ENCODE measurements at regions not wholly inside any gene's neighbourhood (a gene's known extent, or its start where the extent isn't known, plus 50 kb on each side); places are given as distances from the start of the nearest gene placed in this dataset.
"Not testable (repeated sequence)": the region's sequence is repeated elsewhere in the genome, so short reads cannot be mapped to it uniquely, and the experiment has no call there.

GRCh38 chr13:76285463-76285862 lies 600.7 kb downstream of the KCTD12 start:
- H3K36me3 ChIP-seq (ENCODE audit: low read depth) = no peaks in the 10 kb centered on the region
- H3K27me3 ChIP-seq (ENCODE audit: insufficient read depth, low read depth) = no peaks in the 10 kb centered on the region
- CTCF ChIA-PET = no interaction called here
- no TSS peak for BruUV-seq (replicated peaks)
- no peak for TF ChIP-seq EZH2 (IDR thresholded peaks at IDR 0.05; ENCODE audit: low read depth)
- TF ChIP-seq, protein P1, sequence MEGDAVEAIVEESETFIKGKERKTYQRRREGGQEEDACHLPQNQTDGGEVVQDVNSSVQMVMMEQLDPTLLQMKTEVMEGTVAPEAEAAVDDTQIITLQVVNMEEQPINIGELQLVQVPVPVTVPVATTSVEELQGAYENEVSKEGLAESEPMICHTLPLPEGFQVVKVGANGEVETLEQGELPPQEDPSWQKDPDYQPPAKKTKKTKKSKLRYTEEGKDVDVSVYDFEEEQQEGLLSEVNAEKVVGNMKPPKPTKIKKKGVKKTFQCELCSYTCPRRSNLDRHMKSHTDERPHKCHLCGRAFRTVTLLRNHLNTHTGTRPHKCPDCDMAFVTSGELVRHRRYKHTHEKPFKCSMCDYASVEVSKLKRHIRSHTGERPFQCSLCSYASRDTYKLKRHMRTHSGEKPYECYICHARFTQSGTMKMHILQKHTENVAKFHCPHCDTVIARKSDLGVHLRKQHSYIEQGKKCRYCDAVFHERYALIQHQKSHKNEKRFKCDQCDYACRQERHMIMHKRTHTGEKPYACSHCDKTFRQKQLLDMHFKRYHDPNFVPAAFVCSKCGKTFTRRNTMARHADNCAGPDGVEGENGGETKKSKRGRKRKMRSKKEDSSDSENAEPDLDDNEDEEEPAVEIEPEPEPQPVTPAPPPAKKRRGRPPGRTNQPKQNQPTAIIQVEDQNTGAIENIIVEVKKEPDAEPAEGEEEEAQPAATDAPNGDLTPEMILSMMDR (conservative IDR thresholded peaks at IDR 0.05) = no peak
- no peaks in the 10 kb centered on the region for H3K9me2 ChIP-seq (ENCODE audit: insufficient read depth)
- no peak overlapping the region for H2AFZ ChIP-seq
- no peak overlapping the region for H3K27ac ChIP-seq
- H3K4me3 ChIP-seq = no peak overlapping the region
- intact Hi-C loops (cut with micrococcal nuclease; ENCODE audit: unreplicated experiment) = no loop called here
- no peaks in the 10 kb centered on the region for H3K9me3 ChIP-seq (ENCODE audit: insufficient read depth, low read depth)
- POLR2A ChIA-PET (ENCODE audit: unreplicated experiment) = no interaction called here
- H3F3A ChIP-seq (ENCODE audit: insufficient read depth, low read depth) = no peaks in the 10 kb centered on the region
- no peak overlapping the region for H3K4me2 ChIP-seq
- no peak for DNase-seq
- H4K20me1 ChIP-seq (ENCODE audit: insufficient read depth) = no peaks in the 10 kb centered on the region
- no peaks in the 10 kb centered on the region for H3K79me2 ChIP-seq (ENCODE audit: low read depth)
- H3K4me1 ChIP-seq (replicated peaks; ENCODE audit: insufficient read depth) = no peaks in the 10 kb centered on the region

- intact Hi-C loops (cut with micrococcal nuclease; ENCODE audit: unreplicated experiment); POLR2A ChIA-PET (ENCODE audit: unreplicated experiment); H3K4me3 ChIP-seq; CTCF ChIA-PET; H3K27me3 ChIP-seq (ENCODE audit: insufficient read depth, low read depth); H3F3A ChIP-seq (ENCODE audit: insufficient read depth, low read depth); H2AFZ ChIP-seq; H3K4me1 ChIP-seq (replicated peaks; ENCODE audit: insufficient read depth); BruUV-seq (replicated peaks); H3K9me2 ChIP-seq (ENCODE audit: insufficient read depth); H4K20me1 ChIP-seq (ENCODE audit: insufficient read depth); DNase-seq; H3K9me3 ChIP-seq (ENCODE audit: insufficient read depth, low read depth); H3K79me2 ChIP-seq (ENCODE audit: low read depth); H3K36me3 ChIP-seq (ENCODE audit: low read depth); H3K4me2 ChIP-seq; H3K27ac ChIP-seq: not testable (repeated sequence)
Measured at GRCh38 chr13:76279766-76280165, 606.4 kb downstream of the KCTD12 start.

GRCh38 chr13:76271728-76272232 lies 614.4 kb downstream of the KCTD12 start:
- ChIA-PET POLR2A (ENCODE audit: unreplicated experiment) (no interaction called here), CTCF (no interaction called here)
- Histone ChIP-seq H3K9me2 (ENCODE audit: insufficient read depth) (no peaks in the 10 kb centered on the region), H3K27me3 (ENCODE audit: insufficient read depth, low read depth) (no peaks in the 10 kb centered on the region), H4K20me1 (ENCODE audit: insufficient read depth) (no peaks in the 10 kb centered on the region), H3K4me1 (replicated peaks; ENCODE audit: insufficient read depth) (no peaks in the 10 kb centered on the region), H3K4me2 (no peak overlapping the region), H3K9me3 (ENCODE audit: insufficient read depth, low read depth) (no peaks in the 10 kb centered on the region), H2AFZ (no peak overlapping the region), H3K4me3 (no peak overlapping the region), H3K27ac (no peak overlapping the region), H3K79me2 (ENCODE audit: low read depth) (no peaks in the 10 kb centered on the region), H3K36me3 (ENCODE audit: low read depth) (no peaks in the 10 kb centered on the region), H3F3A (ENCODE audit: insufficient read depth, low read depth) (no peaks in the 10 kb centered on the region)
- intact Hi-C loops (cut with micrococcal nuclease; ENCODE audit: unreplicated experiment) = no loop called here
- TF ChIP-seq, protein P1 (conservative IDR thresholded peaks at IDR 0.05) = no peak
- no peak for TF ChIP-seq EZH2 (IDR thresholded peaks at IDR 0.05; ENCODE audit: low read depth)
- no TSS peak for BruUV-seq (replicated peaks)
- DNase-seq = no peak

DNA sequence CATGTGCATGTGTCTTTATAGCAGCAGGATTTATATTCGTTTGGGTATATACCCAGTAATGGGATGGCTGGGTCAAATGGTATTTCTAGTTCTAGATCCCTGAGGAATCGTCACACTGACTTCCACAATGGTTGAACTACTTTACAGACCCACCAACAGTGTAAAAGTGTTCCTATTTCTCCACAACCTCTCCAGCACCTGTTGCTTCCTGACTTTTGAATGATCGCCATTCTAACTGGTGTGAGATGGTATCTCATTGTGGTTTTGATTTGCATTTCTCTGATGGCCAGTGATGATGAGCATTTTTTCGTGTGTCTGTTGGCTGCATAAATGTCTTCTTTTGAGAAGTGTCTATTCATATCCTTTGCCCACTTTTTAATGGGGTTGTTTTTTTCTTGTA lies 617.9 kb downstream of the KCTD12 start:
- H3K4me1 ChIP-seq (replicated peaks; ENCODE audit: insufficient read depth); H2AFZ ChIP-seq; H3K27ac ChIP-seq; H3K4me3 ChIP-seq; intact Hi-C loops (cut with micrococcal nuclease; ENCODE audit: unreplicated experiment); H3K79me2 ChIP-seq (ENCODE audit: low read depth); H3K4me2 ChIP-seq; CTCF ChIA-PET; H3K36me3 ChIP-seq (ENCODE audit: low read depth); POLR2A ChIA-PET (ENCODE audit: unreplicated experiment); H4K20me1 ChIP-seq (ENCODE audit: insufficient read depth); BruUV-seq (replicated peaks); H3K27me3 ChIP-seq (ENCODE audit: insufficient read depth, low read depth); H3K9me3 ChIP-seq (ENCODE audit: insufficient read depth, low read depth); H3F3A ChIP-seq (ENCODE audit: insufficient read depth, low read depth); H3K9me2 ChIP-seq (ENCODE audit: insufficient read depth); DNase-seq: not testable (repeated sequence)
